PFSK-1 (cell line): ENCODE measurements at regions not wholly inside any gene's neighbourhood (a gene's known extent, or its start where the extent isn't known, plus 50 kb on each side); places are given as distances from the start of the nearest gene placed in this dataset.

Source experiments
- POLR2AphosphoS5 ChIP-seq: IDR thresholded peaks from 2 replicates; pipeline ENCODE4 v1.6.1; 2012; ENCODE audit warnings: low read depth, mild to moderate bottlenecking, control low read depth, low read length, moderate library complexity
- SIN3A ChIP-seq: IDR thresholded peaks from 2 replicates; pipeline ENCODE4 v1.6.1; 2012; ENCODE audit warnings: mild to moderate bottlenecking, low read length, moderate library complexity, borderline replicate concordance; ENCODE audit not compliant: insufficient read depth
- TF ChIP-seq, protein P1 (sequence below), 2 experiments: IDR thresholded peaks; 2 replicates each; pipeline versions ENCODE4 v1.6.1 to v1.8.0; 2011 to 2012; ENCODE audit warnings: low read depth in 2 of 2, low read length in 2 of 2, control low read depth in 1 of 2, inconsistent platforms in 1 of 2, mild to moderate bottlenecking in 1 of 2, moderate library complexity in 1 of 2; ENCODE audit not compliant: insufficient read depth in 1 of 2

DNA sequence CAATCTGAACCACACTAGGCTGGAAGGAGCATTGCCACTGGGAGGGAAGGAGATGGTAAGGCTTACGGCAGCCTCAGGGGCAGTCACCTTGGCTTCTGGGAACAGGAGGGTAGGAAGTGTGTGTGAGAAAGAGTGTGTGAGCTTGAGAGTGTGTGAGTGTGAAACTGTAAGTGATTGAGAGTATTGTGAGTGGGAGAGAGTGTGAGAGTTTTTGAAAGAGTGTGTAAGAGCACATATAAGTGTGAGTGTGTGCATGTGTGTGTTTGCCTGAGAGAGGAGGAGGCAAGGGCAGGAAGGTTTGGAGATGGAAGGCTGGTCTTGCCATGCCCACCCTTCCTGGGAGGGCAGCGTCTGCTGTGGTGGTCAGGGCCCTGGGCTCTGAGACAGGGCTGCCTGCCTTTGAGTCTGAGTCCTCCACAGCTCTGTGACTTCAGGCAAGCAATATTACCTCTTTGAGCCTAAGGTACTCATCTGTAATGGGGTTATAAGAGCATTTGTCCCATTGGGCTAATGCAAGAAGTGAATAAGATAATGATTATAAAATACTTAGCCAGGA lies 51.9 kb upstream of the BOD1 start:
- TF ChIP-seq POLR2AphosphoS5 (no peak), SIN3A (no peak)
- TF ChIP-seq, protein P1, sequence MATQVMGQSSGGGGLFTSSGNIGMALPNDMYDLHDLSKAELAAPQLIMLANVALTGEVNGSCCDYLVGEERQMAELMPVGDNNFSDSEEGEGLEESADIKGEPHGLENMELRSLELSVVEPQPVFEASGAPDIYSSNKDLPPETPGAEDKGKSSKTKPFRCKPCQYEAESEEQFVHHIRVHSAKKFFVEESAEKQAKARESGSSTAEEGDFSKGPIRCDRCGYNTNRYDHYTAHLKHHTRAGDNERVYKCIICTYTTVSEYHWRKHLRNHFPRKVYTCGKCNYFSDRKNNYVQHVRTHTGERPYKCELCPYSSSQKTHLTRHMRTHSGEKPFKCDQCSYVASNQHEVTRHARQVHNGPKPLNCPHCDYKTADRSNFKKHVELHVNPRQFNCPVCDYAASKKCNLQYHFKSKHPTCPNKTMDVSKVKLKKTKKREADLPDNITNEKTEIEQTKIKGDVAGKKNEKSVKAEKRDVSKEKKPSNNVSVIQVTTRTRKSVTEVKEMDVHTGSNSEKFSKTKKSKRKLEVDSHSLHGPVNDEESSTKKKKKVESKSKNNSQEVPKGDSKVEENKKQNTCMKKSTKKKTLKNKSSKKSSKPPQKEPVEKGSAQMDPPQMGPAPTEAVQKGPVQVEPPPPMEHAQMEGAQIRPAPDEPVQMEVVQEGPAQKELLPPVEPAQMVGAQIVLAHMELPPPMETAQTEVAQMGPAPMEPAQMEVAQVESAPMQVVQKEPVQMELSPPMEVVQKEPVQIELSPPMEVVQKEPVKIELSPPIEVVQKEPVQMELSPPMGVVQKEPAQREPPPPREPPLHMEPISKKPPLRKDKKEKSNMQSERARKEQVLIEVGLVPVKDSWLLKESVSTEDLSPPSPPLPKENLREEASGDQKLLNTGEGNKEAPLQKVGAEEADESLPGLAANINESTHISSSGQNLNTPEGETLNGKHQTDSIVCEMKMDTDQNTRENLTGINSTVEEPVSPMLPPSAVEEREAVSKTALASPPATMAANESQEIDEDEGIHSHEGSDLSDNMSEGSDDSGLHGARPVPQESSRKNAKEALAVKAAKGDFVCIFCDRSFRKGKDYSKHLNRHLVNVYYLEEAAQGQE (IDR thresholded peaks at IDR 0.05; ENCODE audit: insufficient read depth in 1 of 2, low read depth in 2 of 2, low read length in 2 of 2) = no peak
